ENCODE measurements at regions not wholly inside any gene's neighbourhood (a gene's known extent, or its start where the extent isn't known, plus 50 kb on each side); places are given as distances from the start of the nearest gene placed in this dataset.

DNA sequence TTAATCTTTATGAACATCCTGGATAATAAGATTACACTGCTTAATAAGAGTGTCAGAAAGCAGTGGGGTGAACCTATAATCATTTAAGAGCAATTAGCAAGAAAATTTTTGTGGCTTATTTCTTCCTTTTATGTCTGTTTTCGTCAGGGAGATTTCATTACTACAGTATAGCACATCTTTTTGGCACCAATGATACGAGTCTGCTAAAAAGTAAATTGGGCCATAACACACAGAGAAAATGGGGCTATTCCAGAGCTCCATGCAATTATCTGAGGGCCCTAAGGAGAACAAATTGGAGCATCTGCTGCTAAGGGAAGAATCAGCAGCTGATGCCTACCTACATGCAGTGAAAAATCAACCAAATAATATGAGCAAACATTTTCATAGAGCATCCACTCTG is 330.3 kb upstream of the NCAM2 start:
- TF ChIP-seq CTCF (IDR thresholded peaks at IDR 0.05 in 4 of 5, conservative IDR thresholded peaks at IDR 0.05 in 1 of 5) (no peak), POLR2A (IDR thresholded peaks at IDR 0.05) (no peak)

Data from gastrocnemius medialis (tissue), 4 donors.